ENCODE measurements at regions not wholly inside any gene's neighbourhood (a gene's known extent, or its start where the extent isn't known, plus 50 kb on each side); places are given as distances from the start of the nearest gene placed in this dataset.

- TF ChIP-seq, protein P1, sequence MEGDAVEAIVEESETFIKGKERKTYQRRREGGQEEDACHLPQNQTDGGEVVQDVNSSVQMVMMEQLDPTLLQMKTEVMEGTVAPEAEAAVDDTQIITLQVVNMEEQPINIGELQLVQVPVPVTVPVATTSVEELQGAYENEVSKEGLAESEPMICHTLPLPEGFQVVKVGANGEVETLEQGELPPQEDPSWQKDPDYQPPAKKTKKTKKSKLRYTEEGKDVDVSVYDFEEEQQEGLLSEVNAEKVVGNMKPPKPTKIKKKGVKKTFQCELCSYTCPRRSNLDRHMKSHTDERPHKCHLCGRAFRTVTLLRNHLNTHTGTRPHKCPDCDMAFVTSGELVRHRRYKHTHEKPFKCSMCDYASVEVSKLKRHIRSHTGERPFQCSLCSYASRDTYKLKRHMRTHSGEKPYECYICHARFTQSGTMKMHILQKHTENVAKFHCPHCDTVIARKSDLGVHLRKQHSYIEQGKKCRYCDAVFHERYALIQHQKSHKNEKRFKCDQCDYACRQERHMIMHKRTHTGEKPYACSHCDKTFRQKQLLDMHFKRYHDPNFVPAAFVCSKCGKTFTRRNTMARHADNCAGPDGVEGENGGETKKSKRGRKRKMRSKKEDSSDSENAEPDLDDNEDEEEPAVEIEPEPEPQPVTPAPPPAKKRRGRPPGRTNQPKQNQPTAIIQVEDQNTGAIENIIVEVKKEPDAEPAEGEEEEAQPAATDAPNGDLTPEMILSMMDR (IDR thresholded peaks at IDR 0.05), result no peak
- TF ChIP-seq POLR2AphosphoS5 (IDR thresholded peaks at IDR 0.05), result no peak
Observed at GRCh38 chr2:125004106-125004800, 979.2 kb downstream of the CNTNAP5 start.
